GDM1 (cell line): ENCODE measurements at regions not wholly inside any gene's neighbourhood (a gene's known extent, or its start where the extent isn't known, plus 50 kb on each side); places are given as distances from the start of the nearest gene placed in this dataset.

Experiments used
- DNase-seq: peaks from one replicate; lab custom pipeline; 2025; lab: John Stamatoyannopoulos, UW

DNA sequence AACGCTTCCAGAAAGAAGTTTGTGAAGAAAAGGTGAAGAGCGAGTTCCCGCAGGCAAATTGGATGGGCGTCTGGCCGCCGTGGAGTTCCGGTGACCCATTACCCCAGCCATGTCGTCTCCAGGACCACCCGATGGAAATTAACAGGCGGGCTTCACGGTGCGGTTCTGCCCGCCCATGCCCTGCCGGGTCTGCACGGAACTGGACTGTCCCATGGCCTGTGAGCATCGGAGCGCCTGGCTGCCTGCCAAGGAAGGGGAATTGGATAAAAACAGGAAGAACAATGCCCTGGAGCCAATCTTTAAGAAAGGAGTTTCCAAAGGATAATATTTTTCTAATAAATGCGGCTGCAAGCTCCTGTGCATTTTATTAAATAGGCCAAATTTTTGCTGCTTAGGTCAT lies 319.8 kb upstream of the SLC7A11 start:
- no peak for DNase-seq

DNA sequence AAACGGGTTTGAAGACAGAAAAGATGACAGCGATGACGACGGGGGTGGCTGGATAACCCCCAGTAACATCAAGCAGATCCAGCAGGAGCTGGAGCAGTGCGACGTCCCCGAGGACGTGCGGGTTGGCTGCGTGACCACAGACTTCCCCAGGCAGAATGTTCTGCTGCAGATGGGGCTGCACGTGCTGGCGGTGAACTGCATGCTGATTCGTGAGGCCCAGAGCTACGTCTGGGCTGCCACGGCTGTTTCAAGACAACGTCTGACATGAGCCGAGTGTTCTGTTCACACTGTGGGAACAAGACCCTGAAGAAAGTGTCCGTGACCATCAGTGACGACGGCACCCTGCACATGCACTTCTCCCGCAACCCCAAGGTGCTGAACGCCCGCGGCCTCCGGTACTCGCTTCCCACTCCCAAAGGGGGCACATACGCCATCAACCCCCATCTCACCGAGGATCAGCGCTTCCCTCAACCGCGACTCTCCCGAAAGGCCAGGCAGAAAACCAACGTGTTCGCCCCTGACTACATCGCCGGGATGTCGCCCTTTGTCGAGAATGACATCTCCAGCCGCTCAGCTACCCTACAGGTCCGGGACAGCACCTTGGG lies 319.2 kb upstream of the SLC7A11 start:
- no peak for DNase-seq

DNA sequence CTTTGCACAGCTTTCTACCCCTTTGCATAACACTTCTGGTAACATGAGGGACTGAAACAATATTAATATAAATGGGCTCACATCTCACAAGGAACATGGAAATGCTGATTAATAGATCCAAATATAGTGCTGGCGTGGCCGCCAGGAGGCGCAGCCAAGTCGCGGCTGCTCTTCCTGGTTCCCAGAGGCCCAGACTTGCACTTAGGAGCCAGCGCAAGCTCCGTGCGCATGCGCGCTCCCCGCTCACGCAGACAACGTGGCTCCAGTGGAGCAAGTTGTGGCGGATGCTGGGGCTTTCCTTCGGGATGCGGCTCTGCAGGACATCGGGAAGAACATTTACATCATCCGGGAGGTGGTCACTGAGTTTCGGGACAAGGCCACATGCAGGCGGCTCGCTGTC lies 318.3 kb upstream of the SLC7A11 start:
- no peak for DNase-seq

DNA sequence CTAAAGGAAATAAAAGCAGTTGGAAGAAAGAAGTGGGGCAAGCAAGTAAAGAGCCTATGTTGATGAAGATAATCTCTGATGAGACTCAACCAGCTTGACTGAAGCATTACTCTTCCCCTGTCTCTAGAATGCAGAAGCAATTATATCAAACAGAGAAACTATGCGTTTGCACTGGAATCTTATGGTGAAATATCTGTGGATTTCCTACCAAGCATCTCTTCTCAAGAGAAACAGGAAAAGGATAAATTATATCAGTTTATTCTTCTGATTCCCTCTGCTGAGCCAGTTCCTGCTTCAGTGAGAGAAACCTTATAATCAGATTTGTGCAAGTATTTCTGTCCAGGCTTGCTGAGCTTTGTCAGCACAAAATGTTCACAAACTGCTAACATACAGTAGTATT lies 316.7 kb upstream of the SLC7A11 start:
- DNase-seq = no peak

DNA sequence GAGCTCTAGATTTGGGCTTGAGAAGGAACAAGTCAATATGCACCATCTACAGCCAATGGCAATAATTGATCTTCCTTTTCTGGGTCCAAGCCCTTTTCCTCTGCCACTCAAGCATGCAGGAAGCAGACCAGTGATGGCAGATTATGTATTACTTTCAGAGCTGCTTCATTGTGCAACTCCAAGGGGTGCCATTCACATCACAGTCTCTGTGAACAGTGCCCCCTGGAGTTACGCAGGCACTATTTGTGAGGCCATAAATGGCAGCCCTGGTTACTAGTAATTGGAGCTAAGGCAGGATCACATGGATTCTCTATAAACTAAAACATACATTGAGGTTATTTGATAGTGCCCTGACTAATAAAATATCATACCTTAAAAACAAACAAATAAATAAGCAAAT lies 313.4 kb upstream of the SLC7A11 start:
- DNase-seq = no peak

DNA sequence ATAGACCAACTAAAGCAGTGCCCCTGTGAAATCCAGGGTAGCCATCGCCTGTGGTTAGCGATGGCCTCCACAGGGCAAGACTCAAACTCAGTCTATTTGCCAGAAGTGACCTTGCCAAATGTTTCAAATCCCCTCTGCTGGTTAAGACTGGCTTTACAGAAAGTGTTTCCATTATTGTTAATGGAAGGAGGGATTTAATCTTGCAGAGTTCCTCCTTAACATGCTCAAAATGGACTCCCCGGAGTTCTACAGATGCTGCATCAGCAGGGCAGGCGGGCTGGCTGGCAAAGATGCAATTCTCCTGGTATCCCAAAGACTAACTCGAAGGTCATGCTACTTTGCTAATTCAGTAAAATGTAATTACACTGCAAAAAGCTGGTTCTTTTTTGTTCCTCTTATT lies 313.0 kb upstream of the SLC7A11 start:
- DNase-seq = no peak

DNA sequence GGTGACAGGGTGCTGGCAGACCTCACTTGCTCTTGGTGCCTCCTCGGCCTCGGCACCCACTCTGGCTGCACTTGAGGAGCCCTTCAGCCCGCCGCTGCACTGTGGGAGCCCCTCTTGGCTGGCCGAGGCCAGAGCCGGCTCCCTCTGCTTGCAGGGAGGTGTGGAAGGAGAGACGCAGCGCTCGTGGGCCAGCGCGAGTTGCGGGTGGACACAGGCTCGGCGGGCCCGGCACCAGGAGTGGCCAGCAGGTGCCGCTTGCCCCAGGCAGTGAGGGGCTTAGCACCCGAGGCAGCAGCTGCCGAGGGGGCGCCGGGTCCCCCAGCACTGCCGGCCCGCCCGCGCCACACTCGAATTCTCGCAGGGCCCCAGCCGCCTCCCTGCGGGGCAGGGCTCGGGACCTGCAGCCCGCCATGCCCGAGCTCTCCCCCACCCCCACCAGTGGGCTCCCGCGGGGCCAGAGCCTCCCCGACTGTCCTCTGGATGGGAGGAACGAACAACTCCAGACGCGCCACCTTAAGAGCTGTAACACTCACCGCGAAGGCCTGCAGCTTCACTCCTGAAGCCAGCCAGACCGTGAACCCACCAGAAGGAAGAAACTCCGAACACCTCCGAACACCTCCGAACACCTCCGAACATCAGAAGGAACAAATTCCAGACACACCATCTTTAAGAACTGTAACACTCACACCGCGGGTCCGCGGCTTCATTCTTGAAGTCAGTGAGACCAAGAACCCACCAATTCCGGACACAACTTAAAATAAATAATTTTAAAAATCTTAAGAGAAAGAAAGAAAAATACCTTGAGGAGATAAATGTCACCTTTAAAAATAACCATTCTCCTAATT lies 311.1 kb upstream of the SLC7A11 start:
- DNase-seq = no peak

DNA sequence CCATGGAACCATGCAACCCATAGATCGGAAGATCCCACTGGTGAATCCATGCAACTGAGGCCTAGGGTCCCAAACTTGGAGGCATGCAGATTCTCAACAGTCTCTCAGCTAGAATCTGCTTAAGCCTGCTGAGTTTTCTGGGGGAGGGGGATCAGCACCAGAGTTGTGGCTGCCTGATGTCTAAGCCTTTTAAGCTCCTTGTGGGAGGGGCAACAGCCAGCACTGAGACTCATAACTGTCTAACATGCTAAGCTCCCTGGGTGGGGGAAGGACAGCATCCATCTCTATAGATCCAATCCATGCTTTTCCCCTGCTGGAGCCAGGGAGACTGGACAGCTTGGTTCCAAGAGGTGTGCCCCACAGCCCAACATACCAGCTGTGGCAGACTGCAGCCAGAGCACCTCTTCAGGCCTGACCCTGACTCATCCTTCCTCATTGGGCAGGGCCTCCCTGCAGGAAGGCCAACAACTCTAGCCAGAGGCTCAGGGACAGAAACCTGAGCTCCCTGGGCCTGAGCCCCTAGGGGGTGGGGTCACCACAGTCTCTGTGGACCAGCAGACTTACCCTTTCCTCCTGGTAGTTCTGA lies 300.1 kb upstream of the SLC7A11 start:
- no peak for DNase-seq

DNA sequence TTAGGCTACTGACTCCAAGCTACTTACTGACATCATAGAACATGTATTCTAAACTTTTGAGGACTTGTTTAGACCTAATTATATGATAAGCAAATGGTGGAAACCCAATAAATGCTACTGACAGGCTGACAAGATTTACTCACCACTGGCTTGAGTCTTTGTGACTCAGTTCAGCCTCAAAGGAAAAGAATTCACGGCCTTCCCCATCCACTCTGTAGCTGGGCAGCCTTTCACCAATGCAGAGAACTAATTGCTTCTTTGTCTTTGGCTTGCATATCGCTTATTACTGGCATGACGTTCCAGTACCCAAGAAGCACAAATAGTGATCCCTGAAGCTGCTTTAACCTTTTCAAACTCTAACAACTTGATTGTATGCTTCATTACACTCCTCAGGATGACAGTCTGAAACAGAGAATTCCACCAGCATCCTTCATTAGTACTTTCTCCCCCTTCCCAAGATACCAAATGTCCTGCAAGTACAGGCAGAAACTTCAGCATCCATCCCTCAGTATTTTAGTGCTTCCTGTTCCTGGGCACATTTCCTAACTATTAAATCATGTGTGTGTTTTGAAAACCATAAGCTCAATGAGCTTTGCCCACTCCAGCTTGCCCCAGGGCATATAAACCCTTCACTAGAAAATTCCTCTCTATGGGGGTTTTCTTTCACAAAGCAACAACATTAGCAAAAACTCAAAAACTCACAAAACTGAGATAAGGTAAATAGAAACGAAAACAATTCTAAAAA lies 298.1 kb upstream of the SLC7A11 start:
- no peak for DNase-seq

DNA sequence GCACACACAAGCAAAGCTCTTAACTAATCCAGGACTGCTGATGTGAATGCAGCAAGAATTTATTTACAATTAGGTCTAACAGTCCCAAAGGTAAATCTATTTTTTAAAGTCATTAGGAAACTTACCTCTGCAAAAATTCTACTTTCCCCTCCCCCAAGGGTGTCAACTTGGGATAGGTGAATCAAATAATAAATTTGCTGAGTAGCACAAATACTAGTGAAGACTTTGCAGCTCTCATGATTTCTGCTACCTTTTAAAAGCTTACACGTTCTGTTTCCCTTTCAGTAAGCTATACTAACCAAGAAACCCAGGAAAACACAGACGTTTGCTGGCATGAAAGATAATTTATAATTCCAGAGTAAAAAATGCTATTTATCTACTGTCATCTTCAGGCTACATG lies 296.6 kb upstream of the SLC7A11 start:
- no peak for DNase-seq

DNA sequence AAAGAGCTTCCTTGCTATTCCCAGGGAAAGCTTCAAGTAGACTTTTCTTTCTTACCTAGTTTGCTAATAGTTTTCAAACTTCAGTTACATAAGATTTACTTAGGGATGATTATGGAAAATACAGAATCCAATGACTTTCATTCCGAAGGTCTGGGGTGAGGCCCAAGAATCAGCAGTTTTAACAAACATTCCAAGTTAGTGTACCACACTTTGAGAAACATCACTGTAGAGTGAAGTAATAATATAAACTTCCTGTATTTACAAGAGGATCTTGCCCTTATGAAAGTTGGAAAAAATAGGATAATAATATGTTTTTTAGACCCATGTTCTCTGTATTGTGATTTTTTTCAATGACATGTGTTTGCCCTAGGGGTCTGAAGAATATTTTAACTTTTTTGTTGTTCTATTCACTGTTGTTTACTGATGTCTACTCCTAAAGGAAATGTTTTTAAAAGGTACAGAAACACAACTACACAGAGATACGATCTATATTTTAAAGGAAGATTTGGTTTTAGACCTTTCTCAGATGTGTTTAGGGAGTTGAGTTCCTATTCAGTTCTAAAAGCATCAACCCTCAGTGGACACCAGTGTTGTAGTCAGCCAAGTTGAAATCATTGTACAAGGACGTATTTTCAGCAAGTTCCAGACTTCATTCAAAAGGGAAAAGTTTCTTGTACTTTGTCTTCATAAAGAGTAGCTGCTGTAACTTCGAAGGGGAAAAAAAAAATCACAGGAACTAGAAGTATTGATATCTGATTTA lies 295.8 kb upstream of the SLC7A11 start:
- no peak for DNase-seq

DNA sequence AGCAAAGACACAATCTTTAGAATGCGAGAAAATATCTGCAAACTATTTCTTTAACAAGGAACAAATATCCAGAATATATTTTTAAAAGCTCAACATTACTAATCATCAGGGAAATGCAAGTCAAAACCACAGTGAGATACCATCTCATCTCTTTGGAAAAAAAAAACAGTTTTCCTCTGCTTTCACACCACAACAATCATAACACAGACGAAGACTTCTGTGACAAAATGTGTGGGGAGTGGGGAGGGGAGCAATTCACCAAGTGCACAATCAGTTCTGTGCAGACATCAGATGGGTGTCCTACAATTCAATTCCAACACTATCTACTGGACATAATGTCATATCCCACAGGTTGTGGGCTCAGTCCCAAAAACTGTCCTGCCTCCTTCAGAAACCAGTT lies 293.2 kb upstream of the SLC7A11 start:
- no peak for DNase-seq

DNA sequence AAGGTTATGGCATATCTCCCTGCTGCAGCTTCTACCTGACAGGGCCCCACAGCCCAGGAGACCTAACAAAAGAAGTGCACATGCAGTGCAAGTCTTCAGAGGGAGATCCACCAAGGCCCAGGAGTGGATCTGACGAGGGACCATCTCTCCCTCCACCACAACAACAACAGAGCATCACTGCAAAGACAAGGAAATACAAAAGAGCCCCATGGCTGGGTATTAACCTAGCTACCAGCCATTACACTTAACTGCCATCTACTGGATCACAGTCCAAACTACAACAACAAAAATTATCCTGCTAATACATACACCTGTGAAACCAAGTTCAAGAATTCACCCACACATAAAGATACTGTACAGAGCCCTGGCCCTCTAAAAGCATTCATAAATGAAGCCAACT lies 280.2 kb upstream of the SLC7A11 start:
- DNase-seq = no peak

DNA sequence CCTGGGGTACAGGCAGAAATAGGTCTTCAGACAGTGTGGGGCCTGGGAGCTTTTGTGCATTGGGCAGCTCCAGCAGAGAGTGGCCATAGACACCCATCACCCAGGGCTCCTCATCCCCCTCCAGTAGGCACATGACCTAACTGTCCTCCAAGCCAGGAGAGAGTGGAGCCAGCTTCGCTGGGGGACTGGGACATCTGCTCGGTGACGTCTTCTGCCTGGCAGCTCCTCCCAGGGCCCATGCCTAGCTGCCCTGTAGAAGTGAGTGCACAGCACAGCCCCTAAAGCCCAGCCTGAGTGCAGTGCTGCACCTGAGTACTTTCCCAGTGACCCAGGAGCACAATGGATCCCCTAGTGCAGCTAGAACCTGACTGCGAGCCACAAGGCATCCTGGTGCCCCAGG lies 279.7 kb upstream of the SLC7A11 start:
- no peak for DNase-seq

DNA sequence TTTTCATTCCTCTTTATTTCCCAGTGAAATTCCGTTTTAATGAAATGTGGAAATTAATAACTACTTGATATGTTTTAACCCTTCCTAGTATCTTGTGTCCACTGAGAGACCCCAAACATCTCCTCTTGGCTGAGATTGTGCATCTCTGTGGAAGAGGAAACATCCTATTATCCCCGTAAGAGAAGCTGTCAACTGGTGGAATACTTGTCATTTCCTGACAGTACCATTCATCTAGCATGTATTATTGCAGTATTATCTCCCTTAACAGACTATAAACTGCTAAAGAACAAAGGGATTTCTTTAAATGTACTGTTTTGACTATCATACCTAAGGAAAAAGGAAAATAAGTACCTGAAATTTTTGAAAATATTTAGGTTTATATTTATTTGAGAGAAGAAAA lies 277.3 kb upstream of the SLC7A11 start:
- DNase-seq = no peak

DNA sequence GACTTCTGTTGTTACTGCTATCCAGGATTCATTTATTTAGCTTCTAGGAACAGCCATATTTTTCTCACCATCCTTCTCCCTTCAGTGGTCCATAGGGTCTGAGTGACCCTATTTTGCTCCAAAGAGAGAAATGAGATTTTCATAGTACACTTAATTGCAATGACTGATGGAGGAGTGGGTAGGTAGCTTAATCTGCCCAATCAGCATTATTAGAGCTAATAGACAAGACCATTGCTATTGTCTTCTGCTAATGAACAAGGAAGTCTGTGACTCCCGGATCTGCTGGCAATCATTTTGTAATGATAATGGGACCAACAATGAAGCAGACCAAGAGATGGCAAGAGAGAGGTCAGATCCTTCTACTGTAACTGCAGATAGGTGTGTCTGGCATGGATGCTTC lies 271.4 kb upstream of the SLC7A11 start:
- no peak for DNase-seq

DNA sequence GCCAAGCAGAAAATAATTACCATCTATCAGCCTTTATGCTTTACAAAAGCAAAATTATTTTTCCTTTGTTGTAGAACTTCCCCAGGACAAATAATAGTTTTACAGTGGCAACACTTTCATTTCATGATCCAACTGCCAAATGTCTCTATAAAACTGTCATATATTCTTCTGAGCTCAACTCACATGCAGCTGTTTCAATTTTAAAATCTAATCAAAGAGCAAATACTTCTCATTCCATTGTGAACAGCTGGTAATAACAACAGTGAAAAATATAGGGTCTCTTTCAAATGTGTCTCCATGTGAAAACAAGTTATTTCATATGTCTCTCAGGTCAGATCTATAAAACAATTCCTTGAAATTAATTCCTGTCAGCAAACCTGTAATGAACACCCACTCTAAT lies 270.6 kb upstream of the SLC7A11 start:
- no peak for DNase-seq

DNA sequence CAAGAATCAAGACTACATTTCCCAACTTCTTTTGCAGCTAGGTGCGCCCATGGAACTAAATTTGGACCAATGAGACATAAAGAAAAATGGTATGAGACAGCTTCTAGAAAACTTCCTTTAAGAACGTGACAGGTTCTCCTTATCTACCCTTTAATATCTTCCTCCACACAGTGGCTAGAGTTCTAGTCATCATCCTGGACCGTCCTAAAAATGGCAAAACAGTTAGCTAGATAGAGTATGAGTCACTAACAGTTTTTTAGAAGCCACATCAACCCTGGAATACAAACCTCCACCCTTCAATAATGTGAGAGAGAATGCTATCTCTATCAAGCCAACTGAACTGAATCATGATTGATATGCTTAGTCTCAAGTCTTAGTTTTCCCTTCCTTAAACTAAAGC lies 267.9 kb upstream of the SLC7A11 start:
- DNase-seq = no peak

DNA sequence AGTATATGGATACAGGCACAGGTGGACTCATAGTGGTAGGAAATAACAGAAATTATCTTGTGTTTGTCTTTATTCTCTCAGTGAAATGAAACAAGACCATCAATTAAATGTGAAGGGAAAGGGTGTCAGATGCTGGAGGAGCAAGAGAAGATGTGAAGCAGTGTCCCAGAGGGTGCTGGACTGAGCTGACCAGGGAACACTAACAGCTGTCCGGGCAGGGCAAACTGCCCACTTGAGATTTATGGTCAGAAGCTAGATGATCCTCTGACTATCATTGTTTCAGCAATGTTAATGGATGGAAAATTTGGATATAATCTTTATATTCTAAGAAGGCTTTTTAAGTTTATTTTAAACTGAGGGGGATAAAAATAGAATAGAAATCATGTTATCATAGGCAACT lies 267.2 kb upstream of the SLC7A11 start:
- DNase-seq = no peak

DNA sequence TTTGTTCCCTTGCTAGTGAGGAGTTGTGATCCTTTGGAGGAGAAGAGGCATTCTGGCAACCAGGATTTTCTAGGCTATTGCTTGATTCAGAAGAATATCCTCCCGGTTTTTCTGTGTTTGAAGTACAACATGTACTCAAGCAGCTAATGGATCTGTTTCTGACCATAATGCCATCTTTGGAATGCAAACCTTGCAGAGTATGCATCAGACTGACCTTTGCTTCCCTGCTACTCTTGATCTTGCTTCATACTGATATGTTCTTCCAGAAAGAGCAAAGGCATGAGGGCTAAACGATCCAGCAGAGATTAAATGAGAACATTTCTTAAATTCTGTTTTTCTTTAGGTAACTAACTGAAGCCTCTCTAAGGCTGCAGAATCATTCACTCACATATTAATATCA lies 265.4 kb upstream of the SLC7A11 start:
- DNase-seq = no peak

DNA sequence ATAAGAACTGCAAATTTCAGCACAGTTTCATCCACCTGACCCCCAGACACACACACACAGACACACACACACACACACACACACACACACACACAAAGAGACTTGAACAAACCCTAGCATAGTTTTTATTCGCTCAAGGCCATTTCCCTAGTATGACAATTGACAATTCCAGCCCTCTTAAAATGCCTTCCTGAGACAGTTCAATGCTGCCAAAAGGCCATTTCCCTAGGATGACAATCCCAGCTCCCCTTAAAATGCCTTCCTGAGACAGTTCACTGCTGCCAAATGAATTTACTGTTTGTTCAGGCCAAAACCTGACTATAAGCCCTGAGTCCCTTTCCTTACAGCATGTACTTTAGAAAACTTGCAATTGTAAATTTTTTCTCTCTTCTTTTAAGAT lies 259.5 kb upstream of the SLC7A11 start:
- DNase-seq = no peak

DNA sequence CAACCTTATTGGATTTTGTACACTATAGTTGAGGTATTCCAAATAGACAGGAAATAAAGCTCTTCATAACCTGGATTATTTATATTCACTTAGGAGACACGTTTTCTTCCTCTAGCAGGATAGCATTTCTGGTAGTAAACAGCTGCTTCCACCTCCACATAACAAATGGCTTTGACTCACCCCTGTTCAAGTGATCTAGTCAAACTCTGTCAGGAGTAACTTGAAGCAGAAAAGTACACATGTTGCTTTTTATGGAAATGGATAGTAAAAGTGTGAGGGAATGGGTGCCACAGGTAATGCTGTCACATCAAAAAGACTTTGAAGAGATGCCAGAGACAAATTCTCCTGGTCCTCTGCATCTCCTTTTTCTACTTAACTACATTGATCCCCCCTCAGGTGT lies 258.7 kb upstream of the SLC7A11 start:
- DNase-seq = no peak
